ENCODE measurements at regions not wholly inside any gene's neighbourhood (a gene's known extent, or its start where the extent isn't known, plus 50 kb on each side); places are given as distances from the start of the nearest gene placed in this dataset.

DNA sequence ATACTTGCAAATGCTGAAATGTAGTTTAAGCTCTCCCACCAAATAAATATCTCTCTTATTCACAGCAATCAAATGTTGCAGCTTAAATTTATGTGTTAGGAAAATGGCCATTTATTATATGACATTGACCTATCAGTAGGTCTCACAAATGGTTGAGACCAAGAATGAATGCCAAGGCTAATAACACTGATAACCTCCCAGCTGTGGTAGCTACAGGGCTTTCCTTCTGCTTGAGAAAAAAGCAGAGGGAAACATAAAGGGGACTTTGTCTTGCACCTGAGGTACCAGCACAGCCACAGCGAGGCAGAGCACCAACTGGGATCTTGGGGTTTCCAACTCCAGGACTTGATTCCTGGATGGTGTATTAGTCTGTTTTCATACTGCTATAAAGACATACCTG is 73.1 kb upstream of the TTC14 start:
- Histone ChIP-seq H2BK120ac (ENCODE audit: low read depth, low read length) (no peak overlapping the region), H3K4ac (ENCODE audit: low read depth in 1 of 2, low read length in 2 of 2) (no peak overlapping the region), H3K4me2 (ENCODE audit: low read length, poor library complexity, severe bottlenecking) (no peak overlapping the region), H3K9ac (ENCODE audit: low read length) (no peak overlapping the region), H3K4me1 (ENCODE audit: control insufficient read depth, insufficient read depth, low read depth, low read length) (no peaks in the 10 kb centered on the region), H3K27ac (ENCODE audit: low read length, poor library complexity, severe bottlenecking) (no peak overlapping the region), H2BK12ac (ENCODE audit: low read length in 2 of 2) (no peak overlapping the region), H3K9me3 (ENCODE audit: control insufficient read depth, low read length) (no peaks in the 10 kb centered on the region), H3K36me3 (ENCODE audit: control insufficient read depth in 1 of 2, insufficient read depth in 2 of 2, low read depth in 1 of 2, low read length in 2 of 2) (no peaks in the 10 kb centered on the region), H3K4me3 (ENCODE audit: insufficient read depth in 1 of 2, low read depth in 1 of 2, low read length in 2 of 2) (no peak overlapping the region), H3K18ac (ENCODE audit: low read depth in 1 of 2, low read length in 2 of 2) (no peak overlapping the region), H2AFZ (ENCODE audit: low read depth, low read length) (no peak overlapping the region), H4K91ac (ENCODE audit: low read length) (no peak overlapping the region), H3K27me3 (ENCODE audit: control insufficient read depth in 1 of 2, insufficient read depth in 1 of 2, low read length in 2 of 2) (no peaks in the 10 kb centered on the region), H2AK5ac (ENCODE audit: low read length, severe bottlenecking) (no peak overlapping the region), H2BK5ac (ENCODE audit: low read depth, low read length, poor library complexity, severe bottlenecking) (no peak overlapping the region), H3K79me1 (replicated peaks; ENCODE audit: low read length, poor library complexity, severe bottlenecking) (no peaks in the 10 kb centered on the region), H3K23ac (ENCODE audit: low read length in 2 of 2) (no peak overlapping the region), H3K14ac (ENCODE audit: low read length in 2 of 2) (no peak overlapping the region), H2BK15ac (ENCODE audit: low read depth, poor library complexity, severe bottlenecking) (no peak overlapping the region), H4K8ac (ENCODE audit: low read length) (no peak overlapping the region)
- DNase-seq = no peak
- 67% methylated on average over 1 of the region's 1 CpG for WGBS

DNA sequence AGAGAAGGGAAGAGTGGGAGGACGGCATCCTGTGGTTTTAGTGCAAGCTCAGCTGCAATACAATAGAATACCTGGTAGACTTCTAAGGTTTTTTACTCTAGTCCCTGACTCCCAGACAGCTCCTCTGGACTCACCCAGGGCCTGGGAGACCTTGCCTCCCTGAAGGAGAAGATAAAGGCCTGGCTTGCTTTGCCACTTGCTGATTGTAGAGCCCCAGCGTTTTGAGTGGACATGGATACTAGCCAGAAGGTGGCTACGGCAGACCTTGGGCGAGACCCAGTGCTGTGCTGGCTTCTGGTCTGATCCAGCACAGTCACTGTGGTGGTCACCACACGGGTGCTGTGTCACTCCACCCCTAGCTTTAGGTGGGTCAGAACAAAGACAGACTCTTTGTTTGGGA is 72.2 kb upstream of the TTC14 start:
- Histone ChIP-seq H3K4me1 (ENCODE audit: control insufficient read depth, insufficient read depth, low read depth, low read length) (no peaks in the 10 kb centered on the region), H2AFZ (ENCODE audit: low read depth, low read length) (no peak overlapping the region)

DNA sequence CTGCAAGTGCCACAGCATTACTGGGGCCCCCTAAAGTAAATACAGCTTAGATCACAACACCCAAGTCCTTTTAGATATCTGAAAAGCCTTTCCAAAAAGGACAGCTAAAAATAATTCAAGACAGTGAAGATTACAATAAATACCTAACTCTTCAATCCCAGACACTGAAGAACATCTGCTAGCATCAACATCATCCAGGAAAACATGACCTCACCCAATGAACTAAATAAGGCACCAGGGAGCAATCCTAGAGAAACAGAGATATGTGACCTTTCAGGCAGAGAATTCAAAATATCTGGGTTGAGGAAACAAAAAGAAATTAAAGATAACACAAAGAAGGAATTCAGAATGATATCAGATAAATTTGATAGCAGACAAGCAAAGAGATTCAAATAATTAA is 71.7 kb upstream of the TTC14 start:
- H2BK120ac ChIP-seq (ENCODE audit: low read depth, low read length) = no peak overlapping the region
- no peak overlapping the region for H4K91ac ChIP-seq (ENCODE audit: low read length)
- no peak for DNase-seq
- H3K9ac ChIP-seq (ENCODE audit: low read length) = no peak overlapping the region
- H2BK5ac ChIP-seq (ENCODE audit: low read depth, low read length, poor library complexity, severe bottlenecking) = no peak overlapping the region
- H2AFZ ChIP-seq (ENCODE audit: low read depth, low read length) = no peak overlapping the region
- H2BK12ac ChIP-seq (ENCODE audit: low read length in 2 of 2) = no peak overlapping the region
- H2BK15ac ChIP-seq (ENCODE audit: low read depth, poor library complexity, severe bottlenecking) = no peak overlapping the region
- no peak overlapping the region for H3K14ac ChIP-seq (ENCODE audit: low read length in 2 of 2)
- no peaks in the 10 kb centered on the region for H3K4me1 ChIP-seq (ENCODE audit: control insufficient read depth, insufficient read depth, low read depth, low read length)
- H3K36me3 ChIP-seq (ENCODE audit: control insufficient read depth in 1 of 2, insufficient read depth in 2 of 2, low read depth in 1 of 2, low read length in 2 of 2) = no peaks in the 10 kb centered on the region
- H3K9me3 ChIP-seq (ENCODE audit: control insufficient read depth, low read length) = no peaks in the 10 kb centered on the region
- no peak overlapping the region for H3K23ac ChIP-seq (ENCODE audit: low read length in 2 of 2)
- H3K4me3 ChIP-seq (ENCODE audit: insufficient read depth in 1 of 2, low read depth in 1 of 2, low read length in 2 of 2) = no peak overlapping the region
- no peak overlapping the region for H2AK5ac ChIP-seq (ENCODE audit: low read length, severe bottlenecking)
- no peaks in the 10 kb centered on the region for H3K79me1 ChIP-seq (replicated peaks; ENCODE audit: low read length, poor library complexity, severe bottlenecking)
- no peaks in the 10 kb centered on the region for H3K27me3 ChIP-seq (ENCODE audit: control insufficient read depth in 1 of 2, insufficient read depth in 1 of 2, low read length in 2 of 2)
- H3K27ac ChIP-seq (ENCODE audit: low read length, poor library complexity, severe bottlenecking) = no peak overlapping the region
- H4K8ac ChIP-seq (ENCODE audit: low read length) = no peak overlapping the region
- no peak overlapping the region for H3K4ac ChIP-seq (ENCODE audit: low read depth in 1 of 2, low read length in 2 of 2)
- H3K4me2 ChIP-seq (ENCODE audit: low read length, poor library complexity, severe bottlenecking) = no peak overlapping the region
- no peak overlapping the region for H3K18ac ChIP-seq (ENCODE audit: low read depth in 1 of 2, low read length in 2 of 2)

More for the DNA sequence above, 72.2 kb upstream of the TTC14 start:
- Histone ChIP-seq H2BK15ac (ENCODE audit: low read depth, poor library complexity, severe bottlenecking) (no peak overlapping the region), H3K79me1 (replicated peaks; ENCODE audit: low read length, poor library complexity, severe bottlenecking) (no peaks in the 10 kb centered on the region), H3K36me3 (ENCODE audit: control insufficient read depth in 1 of 2, insufficient read depth in 2 of 2, low read depth in 1 of 2, low read length in 2 of 2) (no peaks in the 10 kb centered on the region), H3K4me2 (ENCODE audit: low read length, poor library complexity, severe bottlenecking) (no peak overlapping the region), H2AK5ac (ENCODE audit: low read length, severe bottlenecking) (no peak overlapping the region), H4K91ac (ENCODE audit: low read length) (no peak overlapping the region), H3K27me3 (ENCODE audit: control insufficient read depth in 1 of 2, insufficient read depth in 1 of 2, low read length in 2 of 2) (no peaks in the 10 kb centered on the region), H3K27ac (ENCODE audit: low read length, poor library complexity, severe bottlenecking) (no peak overlapping the region), H3K4ac (ENCODE audit: low read depth in 1 of 2, low read length in 2 of 2) (no peak overlapping the region), H3K18ac (ENCODE audit: low read depth in 1 of 2, low read length in 2 of 2) (no peak overlapping the region), H2BK12ac (ENCODE audit: low read length in 2 of 2) (no peak overlapping the region), H3K9me3 (ENCODE audit: control insufficient read depth, low read length) (no peaks in the 10 kb centered on the region), H3K23ac (ENCODE audit: low read length in 2 of 2) (no peak overlapping the region), H2BK120ac (ENCODE audit: low read depth, low read length) (no peak overlapping the region), H2BK5ac (ENCODE audit: low read depth, low read length, poor library complexity, severe bottlenecking) (no peak overlapping the region), H3K14ac (ENCODE audit: low read length in 2 of 2) (no peak overlapping the region), H3K9ac (ENCODE audit: low read length) (no peak overlapping the region), H4K8ac (ENCODE audit: low read length) (no peak overlapping the region), H3K4me3 (ENCODE audit: insufficient read depth in 1 of 2, low read depth in 1 of 2, low read length in 2 of 2) (no peak overlapping the region)
- 57% methylated on average over 5 of the region's 5 CpGs for WGBS
- DNase-seq = no peak

DNA sequence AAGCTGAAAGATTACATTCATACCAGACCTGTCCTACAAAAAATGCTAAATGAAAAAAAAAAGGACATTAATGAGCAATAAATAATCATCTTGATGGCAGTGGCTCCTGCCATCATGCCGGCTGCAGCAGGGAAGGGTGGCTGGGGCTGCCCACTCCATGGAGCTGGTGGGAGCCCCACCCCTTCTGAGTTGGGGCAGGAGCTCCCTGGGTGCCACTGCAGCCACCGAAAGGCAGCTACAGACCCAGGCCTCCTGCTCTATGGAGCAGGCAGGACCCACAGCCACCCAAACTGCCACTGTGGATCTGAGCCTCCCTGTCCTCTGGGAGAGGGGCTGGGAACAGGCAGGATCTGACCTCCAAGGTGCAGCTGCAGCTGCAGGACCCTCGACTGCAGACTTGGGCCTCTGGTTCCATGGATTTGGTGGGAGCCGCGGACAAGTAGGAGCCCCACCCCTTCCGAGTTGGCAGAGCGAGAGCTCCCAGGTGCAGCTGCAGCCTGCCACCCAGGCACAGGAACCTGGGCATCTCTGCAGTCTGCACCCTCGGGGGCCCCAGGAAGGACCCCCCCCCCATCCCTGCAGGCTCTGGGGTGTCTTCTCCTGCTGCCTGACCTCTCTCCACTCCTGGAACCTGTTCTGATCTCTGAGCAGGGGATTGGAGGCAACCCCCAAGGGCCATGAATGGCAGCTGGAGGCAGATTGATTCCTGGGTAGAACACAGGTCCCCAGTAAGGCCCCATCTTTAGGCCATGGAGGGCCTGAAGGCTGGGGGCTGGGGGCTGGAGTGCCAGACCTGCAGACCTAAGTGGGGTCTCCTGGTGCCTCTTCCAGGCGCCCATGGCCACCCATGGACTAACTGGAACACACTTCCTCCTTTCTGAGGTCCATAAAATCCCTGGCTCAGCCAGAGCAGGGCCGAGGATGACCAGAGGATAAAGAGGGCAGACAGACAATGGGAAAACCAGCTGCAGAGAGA is 70.4 kb upstream of the TTC14 start:
- H3K23ac ChIP-seq (ENCODE audit: low read length in 2 of 2) = no peak overlapping the region
- no peak overlapping the region for H2AFZ ChIP-seq (ENCODE audit: low read depth, low read length)
- H3K4ac ChIP-seq (ENCODE audit: low read depth in 1 of 2, low read length in 2 of 2) = no peak overlapping the region
- no peak for DNase-seq
- no peak overlapping the region for H4K91ac ChIP-seq (ENCODE audit: low read length)
- H3K14ac ChIP-seq (ENCODE audit: low read length in 2 of 2) = no peak overlapping the region
- H3K79me1 ChIP-seq (replicated peaks; ENCODE audit: low read length, poor library complexity, severe bottlenecking) = no peaks in the 10 kb centered on the region
- H3K4me2 ChIP-seq (ENCODE audit: low read length, poor library complexity, severe bottlenecking) = no peak overlapping the region
- no peak overlapping the region for H2BK5ac ChIP-seq (ENCODE audit: low read depth, low read length, poor library complexity, severe bottlenecking)
- H2BK12ac ChIP-seq (ENCODE audit: low read length in 2 of 2) = no peak overlapping the region
- no peak overlapping the region for H4K8ac ChIP-seq (ENCODE audit: low read length)
- H3K18ac ChIP-seq (ENCODE audit: low read depth in 1 of 2, low read length in 2 of 2) = no peak overlapping the region
- no peaks in the 10 kb centered on the region for H3K27me3 ChIP-seq (ENCODE audit: control insufficient read depth in 1 of 2, insufficient read depth in 1 of 2, low read length in 2 of 2)
- no peaks in the 10 kb centered on the region for H3K36me3 ChIP-seq (ENCODE audit: control insufficient read depth in 1 of 2, insufficient read depth in 2 of 2, low read depth in 1 of 2, low read length in 2 of 2)
- H3K27ac ChIP-seq (ENCODE audit: low read length, poor library complexity, severe bottlenecking) = no peak overlapping the region
- no peak overlapping the region for H2BK15ac ChIP-seq (ENCODE audit: low read depth, poor library complexity, severe bottlenecking)
- H3K4me1 ChIP-seq (ENCODE audit: control insufficient read depth, insufficient read depth, low read depth, low read length) = no peaks in the 10 kb centered on the region
- H3K9ac ChIP-seq (ENCODE audit: low read length) = no peak overlapping the region
- H2AK5ac ChIP-seq (ENCODE audit: low read length, severe bottlenecking) = no peak overlapping the region
- H3K4me3 ChIP-seq (ENCODE audit: insufficient read depth in 1 of 2, low read depth in 1 of 2, low read length in 2 of 2) = no peak overlapping the region
- 65% methylated on average over 10 of the region's 10 CpGs for WGBS
- no peak overlapping the region for H2BK120ac ChIP-seq (ENCODE audit: low read depth, low read length)
- no peaks in the 10 kb centered on the region for H3K9me3 ChIP-seq (ENCODE audit: control insufficient read depth, low read length)
